CD14-positive monocyte (primary cell): ENCODE measurements at regions not wholly inside any gene's neighbourhood (a gene's known extent, or its start where the extent isn't known, plus 50 kb on each side); places are given as distances from the start of the nearest gene placed in this dataset.

Source experiments
- DNase-seq, 3 donors: peaks; one replicate each; pipeline ENCODE4 v3.0.0-alpha.2; 2011 to 2022
- H2AFZ ChIP-seq: 2 replicates; pipeline ENCODE4 v1.6.0; 2012; ENCODE audit warnings: mild to moderate bottlenecking, low read depth, low read length, inconsistent platforms; ENCODE audit not compliant: insufficient read depth, poor library complexity, severe bottlenecking
- H3K27ac ChIP-seq, 2 donors: 1 replicate in 1 of 2; 2 replicates in 1 of 2; pipeline ENCODE4 v1.5.1; 2012 to 2013; ENCODE audit warnings: low read length in 2 of 2, control low read depth in 1 of 2, inconsistent platforms in 1 of 2, low read depth in 1 of 2, mild to moderate bottlenecking in 1 of 2
- H3K27me3 ChIP-seq, 2 donors: one replicate each; pipeline versions ENCODE4 v1.6.0 to v1.6.1; 2011 to 2013; ENCODE audit warnings: low read length in 2 of 2; ENCODE audit not compliant: control insufficient read depth in 2 of 2, insufficient read depth in 2 of 2
- H3K36me3 ChIP-seq, 2 donors: replicated peaks in 1 of 2; 1 replicate in 1 of 2; 2 replicates in 1 of 2; pipeline versions ENCODE4 v1.5.1 to v1.6.1; 2012 to 2013; ENCODE audit warnings: low read length in 2 of 2, control low read depth in 1 of 2, inconsistent platforms in 1 of 2, mild to moderate bottlenecking in 1 of 2; ENCODE audit not compliant: insufficient read depth in 2 of 2, control insufficient read depth in 1 of 2
- H3K4me1 ChIP-seq, 2 donors: 1 replicate in 1 of 2; 2 replicates in 1 of 2; pipeline versions ENCODE4 v1.5.1 to v1.6.1; 2012 to 2013; ENCODE audit warnings: low read length in 2 of 2, control low read depth in 1 of 2, inconsistent platforms in 1 of 2, mild to moderate bottlenecking in 1 of 2, moderate library complexity in 1 of 2; ENCODE audit not compliant: insufficient read depth in 2 of 2, control insufficient read depth in 1 of 2
- H3K4me2 ChIP-seq: replicated peaks from 2 replicates; pipeline ENCODE3; 2012; ENCODE audit warnings: low read length, moderate library complexity, mild to moderate bottlenecking; ENCODE audit not compliant: poor library complexity, severe bottlenecking; ENCODE audit errors: extremely low read depth
- H3K4me3 ChIP-seq, 3 experiments: fragments of 200-600 bp in 1 of 3; sonication (generic) in 1 of 3; replicated peaks in 1 of 3; 1 replicate in 2 of 3; 2 replicates in 1 of 3; pipeline ENCODE4 v1.5.1; 2011 to 2013; ENCODE audit warnings: low read length in 3 of 3, mild to moderate bottlenecking in 3 of 3, control low read depth in 2 of 3, low read depth in 2 of 3, inconsistent platforms in 1 of 3, moderate library complexity in 1 of 3
- H3K79me2 ChIP-seq: 2 replicates; pipeline ENCODE4 v1.6.0; 2012; ENCODE audit warnings: mild to moderate bottlenecking, control low read depth, inconsistent platforms, low read length, moderate library complexity; ENCODE audit not compliant: insufficient read depth
- H3K9ac ChIP-seq: 2 replicates; pipeline ENCODE4 v1.6.0; 2017; ENCODE audit warnings: low read length, mild to moderate bottlenecking; ENCODE audit not compliant: insufficient read depth, poor library complexity, severe bottlenecking
- H3K9me3 ChIP-seq, 2 donors: replicated peaks in 1 of 2; 1 replicate in 1 of 2; 2 replicates in 1 of 2; pipeline versions ENCODE4 v1.5.1 to v1.6.1; 2012 to 2013; ENCODE audit warnings: low read length in 2 of 2, control low read depth in 1 of 2; ENCODE audit not compliant: control insufficient read depth in 1 of 2, insufficient read depth in 1 of 2
- H4K20me1 ChIP-seq: 2 replicates; pipeline ENCODE4 v1.6.0; 2012; ENCODE audit warnings: mild to moderate bottlenecking, low read length, control low read depth, moderate library complexity; ENCODE audit not compliant: insufficient read depth
- H3K27ac Mint-ChIP-seq, 7 donors: one replicate each; pipeline ENCODE4 v1.8.0; 2020; ENCODE audit warnings: mild to moderate bottlenecking in 7 of 7, mixed read lengths in 7 of 7, moderate library complexity in 6 of 7, inconsistent platforms in 2 of 7
- H3K27me3 Mint-ChIP-seq, 3 donors: one replicate each; pipeline ENCODE4 v1.8.0; 2021 to 2022; ENCODE audit warnings: low read depth in 3 of 3, mild to moderate bottlenecking in 3 of 3, mixed read lengths in 3 of 3, moderate library complexity in 3 of 3, inconsistent platforms in 1 of 3
- H3K36me3 Mint-ChIP-seq, 2 donors: one replicate each; pipeline ENCODE4 v1.8.0; 2020; ENCODE audit warnings: mixed read lengths in 2 of 2, inconsistent platforms in 1 of 2, mild to moderate bottlenecking in 1 of 2
- H3K4me1 Mint-ChIP-seq: one replicate; pipeline ENCODE4 v1.8.0; 2020; ENCODE audit warnings: mild to moderate bottlenecking, mixed read lengths
- H3K4me3 Mint-ChIP-seq, 2 donors: one replicate each; pipeline ENCODE4 v1.8.0; 2020; ENCODE audit warnings: mild to moderate bottlenecking in 2 of 2, mixed read lengths in 2 of 2, moderate library complexity in 1 of 2
- H3K9me3 Mint-ChIP-seq, 7 donors: one replicate each; pipeline ENCODE4 v1.8.0; 2020 to 2022; ENCODE audit warnings: mixed read lengths in 7 of 7, mild to moderate bottlenecking in 6 of 7, moderate library complexity in 6 of 7, inconsistent platforms in 2 of 7
- intact Hi-C, 2 donors: fragments of 100-400 bp; cut with micrococcal nuclease; formaldehyde crosslinking; loops; one replicate each; pipeline versions ENCODE4 v1.15.0 to v1.15.1; 2023
- TF ChIP-seq, protein P1 (sequence below): fragments of 200-600 bp; IDR thresholded peaks from one replicate; pipeline ENCODE4 v1.8.0; 2022; ENCODE audit warnings: antibody characterized with exemption, mild to moderate bottlenecking

DNA sequence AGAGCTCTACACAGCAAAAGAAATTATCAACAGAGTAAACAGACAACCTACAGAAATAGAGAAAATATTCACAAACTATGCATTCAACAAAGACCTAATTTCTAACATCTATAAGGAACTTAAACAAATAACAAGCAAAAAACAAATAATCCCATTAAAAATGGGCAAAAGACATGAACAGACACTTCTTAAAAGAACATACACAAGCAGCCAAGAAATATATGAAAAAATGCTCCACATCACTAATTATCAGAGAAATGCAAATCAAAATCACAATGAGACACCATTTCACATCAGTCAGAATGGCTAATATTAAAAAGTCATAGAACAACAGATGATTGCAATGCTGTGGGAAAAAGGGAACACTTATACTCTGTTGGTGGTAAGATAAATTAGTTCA lies 100.7 kb upstream of the LGR5 start:
- TF ChIP-seq, protein P1, sequence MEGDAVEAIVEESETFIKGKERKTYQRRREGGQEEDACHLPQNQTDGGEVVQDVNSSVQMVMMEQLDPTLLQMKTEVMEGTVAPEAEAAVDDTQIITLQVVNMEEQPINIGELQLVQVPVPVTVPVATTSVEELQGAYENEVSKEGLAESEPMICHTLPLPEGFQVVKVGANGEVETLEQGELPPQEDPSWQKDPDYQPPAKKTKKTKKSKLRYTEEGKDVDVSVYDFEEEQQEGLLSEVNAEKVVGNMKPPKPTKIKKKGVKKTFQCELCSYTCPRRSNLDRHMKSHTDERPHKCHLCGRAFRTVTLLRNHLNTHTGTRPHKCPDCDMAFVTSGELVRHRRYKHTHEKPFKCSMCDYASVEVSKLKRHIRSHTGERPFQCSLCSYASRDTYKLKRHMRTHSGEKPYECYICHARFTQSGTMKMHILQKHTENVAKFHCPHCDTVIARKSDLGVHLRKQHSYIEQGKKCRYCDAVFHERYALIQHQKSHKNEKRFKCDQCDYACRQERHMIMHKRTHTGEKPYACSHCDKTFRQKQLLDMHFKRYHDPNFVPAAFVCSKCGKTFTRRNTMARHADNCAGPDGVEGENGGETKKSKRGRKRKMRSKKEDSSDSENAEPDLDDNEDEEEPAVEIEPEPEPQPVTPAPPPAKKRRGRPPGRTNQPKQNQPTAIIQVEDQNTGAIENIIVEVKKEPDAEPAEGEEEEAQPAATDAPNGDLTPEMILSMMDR: no peak
- Histone ChIP-seq H3K27me3 (no peaks in the 10 kb centered on the region), H4K20me1 (no peaks in the 10 kb centered on the region), H3K9ac (no peak overlapping the region), H3K36me3 (no peaks in the 10 kb centered on the region), H2AFZ (no peak overlapping the region), H3K4me1 (no peaks in the 10 kb centered on the region), H3K4me3 (no peak overlapping the region), H3K4me2 (no peak overlapping the region), H3K27ac (no peak overlapping the region), H3K9me3 (peaks cover 0 to 6% of the 10 kb centered on the region in 2 donors), H3K79me2 (no peaks in the 10 kb centered on the region)
- H3K27me3 Mint-ChIP-seq: peaks cover 0 to 2% (median 0%) of the 10 kb centered on the region in 3 donors
- no peaks in the 10 kb centered on the region for H3K36me3 Mint-ChIP-seq
- no peak overlapping the region for H3K27ac Mint-ChIP-seq
- no peak for DNase-seq
- peaks cover 0 to 14% (median 4%) of the 10 kb centered on the region in 7 donors for H3K9me3 Mint-ChIP-seq
- H3K4me3 Mint-ChIP-seq: no peak overlapping the region
- H3K4me1 Mint-ChIP-seq: no peaks in the 10 kb centered on the region
- intact Hi-C loops: no loop called here

DNA sequence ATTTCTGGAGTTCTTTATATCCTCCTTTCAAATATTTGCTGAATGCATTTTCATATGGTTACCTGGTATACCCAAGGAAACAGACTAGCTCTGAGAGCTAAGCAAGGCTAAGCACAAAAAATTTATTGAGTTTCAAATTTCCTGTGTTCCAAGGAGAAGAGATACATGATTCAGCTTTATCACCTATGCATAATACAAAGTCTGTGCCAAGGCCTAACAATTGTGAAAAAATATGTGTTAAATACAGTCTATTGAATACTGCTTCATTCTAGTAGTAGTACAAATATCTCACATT lies 103.7 kb upstream of the LGR5 start:
- Histone ChIP-seq H4K20me1 (no peaks in the 10 kb centered on the region), H2AFZ (no peak overlapping the region), H3K4me3 (no peak overlapping the region), H3K4me1 (no peaks in the 10 kb centered on the region), H3K9ac (no peak overlapping the region), H3K4me2 (no peak overlapping the region), H3K79me2 (no peaks in the 10 kb centered on the region), H3K9me3 (no peaks in the 10 kb centered on the region), H3K27ac (no peak overlapping the region), H3K27me3 (no peaks in the 10 kb centered on the region), H3K36me3 (no peaks in the 10 kb centered on the region)
- no peaks in the 10 kb centered on the region for H3K4me1 Mint-ChIP-seq
- no peaks in the 10 kb centered on the region for H3K36me3 Mint-ChIP-seq
- TF ChIP-seq, protein P1: no peak
- peaks cover 0 to 14% (median 3%) of the 10 kb centered on the region in 7 donors for H3K9me3 Mint-ChIP-seq
- intact Hi-C loops: no loop called here
- no peak for DNase-seq
- H3K27ac Mint-ChIP-seq: no peak overlapping the region
- H3K4me3 Mint-ChIP-seq: no peak overlapping the region
- peaks cover 0 to 2% (median 0%) of the 10 kb centered on the region in 3 donors for H3K27me3 Mint-ChIP-seq
